ENCODE measurements at regions not wholly inside any gene's neighbourhood (a gene's known extent, or its start where the extent isn't known, plus 50 kb on each side); places are given as distances from the start of the nearest gene placed in this dataset.

GRCh38 chr11:130774703-130775102, 141.6 kb downstream of the SNX19 start:
- H3K4me3 ChIP-seq (ENCODE audit: low read length), result no peak overlapping the region
- Mint-ChIP-seq H3K9me3 (no peaks in the 10 kb centered on the region), H3K27me3 (peaks cover 5 to 8% of the 10 kb centered on the region in 2 donors), H3K27ac (no peak overlapping the region), H3K4me3 (no peak overlapping the region), H3K36me3 (no peaks in the 10 kb centered on the region), H3K4me1 (no peaks in the 10 kb centered on the region)
- no peaks in the 10 kb centered on the region for H3K9me3 ChIP-seq (ENCODE audit: low read length)
- no peaks in the 10 kb centered on the region for H3K4me1 ChIP-seq (ENCODE audit: insufficient read depth, low read length)
- no peaks in the 10 kb centered on the region for H3K36me3 ChIP-seq (ENCODE audit: insufficient read depth, low read length)
- no peak for DNase-seq
- H3K27ac ChIP-seq (ENCODE audit: low read depth, low read length), result no peak overlapping the region
- POLR2A ChIA-PET, result no interaction called here
- no peaks in the 10 kb centered on the region for H3K27me3 ChIP-seq (ENCODE audit: insufficient read depth, low read length, poor library complexity, severe bottlenecking)
- CTCF ChIA-PET, result no interaction called here

- Histone ChIP-seq H3K27me3 (ENCODE audit: insufficient read depth, low read length, poor library complexity, severe bottlenecking) (no peaks in the 10 kb centered on the region), H3K36me3 (ENCODE audit: insufficient read depth, low read length) (no peaks in the 10 kb centered on the region), H3K27ac (ENCODE audit: low read depth, low read length) (no peak overlapping the region), H3K4me1 (ENCODE audit: insufficient read depth, low read length) (no peaks in the 10 kb centered on the region), H3K4me3 (ENCODE audit: low read length) (no peak overlapping the region), H3K9me3 (ENCODE audit: low read length) (no peaks in the 10 kb centered on the region)
- Mint-ChIP-seq H3K4me1 (no peaks in the 10 kb centered on the region), H3K27me3 (peaks cover 5 to 8% of the 10 kb centered on the region in 2 donors), H3K27ac (no peak overlapping the region), H3K9me3 (no peaks in the 10 kb centered on the region), H3K4me3 (no peak overlapping the region), H3K36me3 (no peaks in the 10 kb centered on the region)
- DNase-seq, result no peak
- CTCF ChIA-PET, result no interaction called here
- POLR2A ChIA-PET, result no interaction called here
Observed at GRCh38 chr11:130775306-130776060, 140.8 kb downstream of the SNX19 start.

- Histone ChIP-seq H3K4me3 (ENCODE audit: low read length) (no peak overlapping the region), H3K36me3 (ENCODE audit: insufficient read depth, low read length) (no peaks in the 10 kb centered on the region), H3K4me1 (ENCODE audit: insufficient read depth, low read length) (no peaks in the 10 kb centered on the region), H3K9me3 (ENCODE audit: low read length) (no peaks in the 10 kb centered on the region), H3K27me3 (ENCODE audit: insufficient read depth, low read length, poor library complexity, severe bottlenecking) (no peaks in the 10 kb centered on the region), H3K27ac (ENCODE audit: low read depth, low read length) (no peak overlapping the region)
- DNase-seq, result no peak
- H3K4me3 Mint-ChIP-seq, result no peak overlapping the region
- H3K9me3 Mint-ChIP-seq, result no peaks in the 10 kb centered on the region
- no peaks in the 10 kb centered on the region for H3K36me3 Mint-ChIP-seq
- H3K4me1 Mint-ChIP-seq, result no peaks in the 10 kb centered on the region
- H3K27ac Mint-ChIP-seq, result no peak overlapping the region
- CTCF ChIA-PET, result no interaction called here
- POLR2A ChIA-PET, result no interaction called here
- peaks cover 5 to 8% of the 10 kb centered on the region in 2 donors for H3K27me3 Mint-ChIP-seq
Observed at GRCh38 chr11:130776061-130776419, 140.2 kb downstream of the SNX19 start.

- Mint-ChIP-seq H3K9me3 (no peaks in the 10 kb centered on the region), H3K4me1 (no peaks in the 10 kb centered on the region), H3K27me3 (peaks cover 8% of the 10 kb centered on the region in 2 donors), H3K27ac (no peak overlapping the region), H3K4me3 (no peak overlapping the region), H3K36me3 (no peaks in the 10 kb centered on the region)
- no peak overlapping the region for H3K4me3 ChIP-seq (ENCODE audit: low read length)
- no peaks in the 10 kb centered on the region for H3K4me1 ChIP-seq (ENCODE audit: insufficient read depth, low read length)
- no peaks in the 10 kb centered on the region for H3K36me3 ChIP-seq (ENCODE audit: insufficient read depth, low read length)
- H3K27me3 ChIP-seq (ENCODE audit: insufficient read depth, low read length, poor library complexity, severe bottlenecking), result no peaks in the 10 kb centered on the region
- no peaks in the 10 kb centered on the region for H3K9me3 ChIP-seq (ENCODE audit: low read length)
- no peak overlapping the region for H3K27ac ChIP-seq (ENCODE audit: low read depth, low read length)
- ChIA-PET CTCF (no interaction called here), POLR2A (no interaction called here)
- DNase-seq, result no peak
Observed at GRCh38 chr11:130778026-130778425, 138.3 kb downstream of the SNX19 start.

GRCh38 chr11:130778705-130779104, 137.6 kb downstream of the SNX19 start:
- ChIA-PET CTCF (interaction anchor here (0.6 kb wide), 1 partner anchor 1037 kb away, joined by 3 read pairs; no protein-coding TSS in a partner anchor), POLR2A (no interaction called here)
- Mint-ChIP-seq H3K4me3 (no peak overlapping the region), H3K27me3 (peaks cover 8% of the 10 kb centered on the region in 2 donors), H3K27ac (no peak overlapping the region), H3K9me3 (no peaks in the 10 kb centered on the region), H3K36me3 (no peaks in the 10 kb centered on the region), H3K4me1 (no peaks in the 10 kb centered on the region)
- no peak for DNase-seq
- H3K27me3 ChIP-seq (ENCODE audit: insufficient read depth, low read length, poor library complexity, severe bottlenecking), result no peaks in the 10 kb centered on the region
- no peaks in the 10 kb centered on the region for H3K36me3 ChIP-seq (ENCODE audit: insufficient read depth, low read length)
- no peak overlapping the region for H3K4me3 ChIP-seq (ENCODE audit: low read length)
- H3K4me1 ChIP-seq (ENCODE audit: insufficient read depth, low read length), result no peaks in the 10 kb centered on the region
- no peaks in the 10 kb centered on the region for H3K9me3 ChIP-seq (ENCODE audit: low read length)
- no peak overlapping the region for H3K27ac ChIP-seq (ENCODE audit: low read depth, low read length)

- no peaks in the 10 kb centered on the region for H3K4me1 ChIP-seq (ENCODE audit: insufficient read depth, low read length)
- no peak for DNase-seq
- peaks cover 8% of the 10 kb centered on the region in 2 donors for H3K27me3 Mint-ChIP-seq
Observed at GRCh38 chr11:130779267-130779666, 137.0 kb downstream of the SNX19 start.

GRCh38 chr11:130779943-130780342, 136.3 kb downstream of the SNX19 start:
- H3K4me3 Mint-ChIP-seq, result no peak overlapping the region
- H3K27me3 Mint-ChIP-seq, result peaks cover 8% of the 10 kb centered on the region in 2 donors
- Histone ChIP-seq H3K9me3 (ENCODE audit: low read length) (no peaks in the 10 kb centered on the region), H3K4me1 (ENCODE audit: insufficient read depth, low read length) (no peaks in the 10 kb centered on the region), H3K27me3 (ENCODE audit: insufficient read depth, low read length, poor library complexity, severe bottlenecking) (no peaks in the 10 kb centered on the region), H3K27ac (ENCODE audit: low read depth, low read length) (no peak overlapping the region), H3K36me3 (ENCODE audit: insufficient read depth, low read length) (no peaks in the 10 kb centered on the region), H3K4me3 (ENCODE audit: low read length) (no peak overlapping the region)
- CTCF ChIA-PET, result no interaction called here
- POLR2A ChIA-PET, result no interaction called here
- H3K27ac Mint-ChIP-seq, result no peak overlapping the region
- no peaks in the 10 kb centered on the region for H3K36me3 Mint-ChIP-seq
- H3K4me1 Mint-ChIP-seq, result no peaks in the 10 kb centered on the region
- DNase-seq, result no peak
- peaks cover 0 to 1% (median 0%) of the 10 kb centered on the region in 5 donors for H3K9me3 Mint-ChIP-seq

More at GRCh38 chr11:130779267-130779666, 137.0 kb downstream of the SNX19 start:
- H3K27ac Mint-ChIP-seq, result no peak overlapping the region
- H3K36me3 ChIP-seq (ENCODE audit: insufficient read depth, low read length), result no peaks in the 10 kb centered on the region
- H3K9me3 ChIP-seq (ENCODE audit: low read length), result no peaks in the 10 kb centered on the region
- no peak overlapping the region for H3K4me3 ChIP-seq (ENCODE audit: low read length)
- ChIA-PET POLR2A (no interaction called here), CTCF (interaction anchor here (0.6 kb wide), 1 partner anchor 1037 kb away, joined by 3 read pairs; no protein-coding TSS in a partner anchor)
- no peaks in the 10 kb centered on the region for H3K36me3 Mint-ChIP-seq
- H3K27ac ChIP-seq (ENCODE audit: low read depth, low read length), result no peak overlapping the region
- no peaks in the 10 kb centered on the region for H3K9me3 Mint-ChIP-seq
- no peak overlapping the region for H3K4me3 Mint-ChIP-seq
- no peaks in the 10 kb centered on the region for H3K27me3 ChIP-seq (ENCODE audit: insufficient read depth, low read length, poor library complexity, severe bottlenecking)
- no peaks in the 10 kb centered on the region for H3K4me1 Mint-ChIP-seq

- Histone ChIP-seq H3K4me1 (ENCODE audit: insufficient read depth, low read length) (no peaks in the 10 kb centered on the region), H3K4me3 (ENCODE audit: low read length) (no peak overlapping the region), H3K9me3 (ENCODE audit: low read length) (no peaks in the 10 kb centered on the region), H3K36me3 (ENCODE audit: insufficient read depth, low read length) (no peaks in the 10 kb centered on the region), H3K27me3 (ENCODE audit: insufficient read depth, low read length, poor library complexity, severe bottlenecking) (no peaks in the 10 kb centered on the region), H3K27ac (ENCODE audit: low read depth, low read length) (no peak overlapping the region)
- Mint-ChIP-seq H3K36me3 (no peaks in the 10 kb centered on the region), H3K27me3 (peaks cover 8% of the 10 kb centered on the region in 2 donors), H3K27ac (no peak overlapping the region), H3K4me3 (no peak overlapping the region), H3K9me3 (peaks cover 0 to 1% (median 0%) of the 10 kb centered on the region in 5 donors), H3K4me1 (no peaks in the 10 kb centered on the region)
- DNase-seq, result no peak
- POLR2A ChIA-PET, result no interaction called here
- CTCF ChIA-PET, result no interaction called here
Observed at GRCh38 chr11:130780437-130780836, 135.8 kb downstream of the SNX19 start.

Data from CD8-positive, alpha-beta memory T cell (primary cell).